NCI-H1930 (cell line): ENCODE measurements at regions not wholly inside any gene's neighbourhood (a gene's known extent, or its start where the extent isn't known, plus 50 kb on each side); places are given as distances from the start of the nearest gene placed in this dataset.

Experiments
- DNase-seq, 2 experiments: peaks; one replicate each; lab custom pipeline; 2025; lab: John Stamatoyannopoulos, UW

- no peak for DNase-seq
These were observed 410.7 kb upstream of the TNP1 start for GRCh38 chr2:217270485-217271121.

DNA sequence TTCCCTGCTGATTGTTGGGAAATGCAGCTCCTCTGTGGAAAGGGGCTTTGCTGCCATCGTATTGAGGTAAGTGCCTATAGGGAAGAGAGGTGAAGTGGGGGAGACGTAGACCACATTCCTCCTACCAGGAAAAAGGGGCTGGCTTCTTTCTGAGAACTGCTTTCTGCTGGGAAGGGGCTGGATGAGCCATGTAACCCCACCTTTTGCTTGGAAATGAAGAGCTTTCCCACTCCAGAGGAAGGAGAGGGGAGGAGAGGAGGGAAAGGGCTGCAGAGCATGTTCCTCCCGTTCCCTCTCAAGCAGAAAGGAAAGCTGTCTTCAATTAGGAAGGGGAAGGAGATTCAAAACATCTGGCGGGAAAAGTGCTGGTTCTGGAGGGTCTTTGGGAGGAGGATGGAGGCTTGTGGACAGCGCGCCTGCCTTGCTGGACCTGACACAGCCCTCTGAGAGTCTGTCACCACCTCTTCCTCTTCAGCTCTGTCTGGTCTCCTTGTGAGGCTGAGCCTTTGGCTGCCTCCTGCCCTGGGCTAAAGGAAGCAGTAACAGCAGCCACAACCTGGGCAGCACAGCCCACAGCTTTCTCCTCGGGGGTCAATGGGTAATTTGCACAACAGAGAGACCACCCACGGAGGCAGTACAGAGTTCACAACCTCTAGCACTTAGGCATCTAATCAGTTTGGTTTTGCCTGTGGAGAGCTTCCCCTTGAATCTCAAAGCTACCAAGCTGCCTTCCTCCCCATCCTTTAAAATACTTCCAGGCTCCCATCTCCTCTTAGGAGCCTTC, 410.0 kb upstream of the TNP1 start:
- no peak for DNase-seq

DNA sequence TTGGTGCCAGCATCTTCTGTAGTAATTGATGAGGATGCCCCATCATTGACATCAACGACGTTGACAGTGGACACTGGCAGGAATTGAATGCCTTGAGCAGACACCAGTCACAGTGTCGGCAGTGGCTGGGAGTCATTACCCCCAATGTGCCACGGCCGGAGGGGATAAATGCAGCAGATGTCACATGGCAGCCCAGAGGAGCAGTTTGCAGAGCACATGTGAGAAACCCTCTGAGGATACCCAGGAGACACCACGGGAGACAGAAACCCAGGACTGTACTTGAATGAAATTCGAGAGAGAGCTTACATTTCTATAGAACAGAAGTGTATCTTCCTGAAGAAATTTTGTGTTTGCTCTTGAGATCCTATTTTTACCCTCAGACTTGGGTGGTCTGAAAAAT, 409.1 kb upstream of the TNP1 start:
- DNase-seq = no peak

- DNase-seq = no peak
These were observed 407.9 kb upstream of the TNP1 start for GRCh38 chr2:217267758-217268157.

DNA sequence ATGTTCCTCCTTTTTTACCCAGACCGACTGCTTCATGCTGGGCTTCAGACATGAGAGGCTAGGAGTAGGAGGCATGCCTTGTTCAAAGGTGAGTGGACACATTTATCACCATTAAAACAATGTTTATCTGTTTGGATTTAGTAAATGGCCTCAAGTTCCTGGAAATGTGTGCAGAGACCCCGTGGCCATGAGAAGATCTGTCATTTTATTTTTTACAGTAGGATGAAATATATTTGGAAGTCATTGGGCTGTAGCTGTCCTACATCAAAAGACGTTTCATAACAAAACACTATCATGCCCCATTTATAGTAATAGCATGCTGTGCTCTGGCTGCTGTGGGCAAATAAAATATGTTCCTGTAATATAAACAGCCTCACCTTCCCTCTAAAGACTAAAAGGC, 403.9 kb upstream of the TNP1 start:
- DNase-seq = no peak

DNA sequence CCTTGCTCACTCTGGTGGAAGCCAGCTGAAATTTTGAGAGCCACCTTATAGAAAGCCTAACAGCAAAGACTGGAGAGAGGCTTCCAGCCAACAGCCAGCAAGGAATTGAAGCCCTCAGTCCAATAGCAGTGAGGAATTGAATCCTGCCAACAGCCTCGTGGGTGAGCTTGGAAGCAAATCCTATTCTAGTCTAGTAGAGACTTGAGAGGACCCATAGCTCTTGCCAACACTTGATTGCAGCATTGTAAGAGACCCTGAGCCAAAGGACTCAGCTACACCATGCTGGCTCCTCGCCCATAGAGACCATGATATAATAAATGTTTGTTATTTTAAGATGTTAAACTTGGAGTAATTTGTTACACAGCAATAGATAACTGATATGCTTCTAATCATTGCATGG, 403.0 kb upstream of the TNP1 start:
- DNase-seq = no peak

DNA sequence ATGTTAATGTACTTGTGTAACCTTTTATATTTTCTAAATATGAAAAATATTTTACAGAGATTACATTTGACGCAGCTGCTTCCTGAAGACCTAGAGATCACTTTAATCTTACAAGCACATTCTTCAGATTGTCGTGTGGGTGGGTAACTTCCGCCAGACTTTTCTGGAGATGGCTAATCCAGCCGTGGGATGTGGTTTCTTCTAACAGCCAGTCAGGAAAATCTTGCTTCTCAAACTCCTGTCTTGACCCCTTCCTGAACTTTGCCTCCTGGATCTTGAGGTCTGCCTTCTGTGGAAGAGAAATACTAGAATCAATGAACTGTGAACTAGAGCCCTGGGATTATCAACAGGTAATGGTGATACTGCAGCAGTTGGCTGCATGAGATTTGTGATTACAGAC, 401.6 kb upstream of the TNP1 start:
- DNase-seq = no peak

- DNase-seq = no peak
These were observed 400.7 kb upstream of the TNP1 start for GRCh38 chr2:217260441-217261115.

GRCh38 chr2:217258170-217258569, 398.3 kb upstream of the TNP1 start:
- DNase-seq = no peak

- no peak for DNase-seq
These were observed 396.4 kb upstream of the TNP1 start for GRCh38 chr2:217256251-217256650.

- no peak for DNase-seq
These were observed 394.2 kb upstream of the TNP1 start for GRCh38 chr2:217254111-217254510.

- DNase-seq = no peak
These were observed 392.3 kb upstream of the TNP1 start for GRCh38 chr2:217252181-217252580.

DNA sequence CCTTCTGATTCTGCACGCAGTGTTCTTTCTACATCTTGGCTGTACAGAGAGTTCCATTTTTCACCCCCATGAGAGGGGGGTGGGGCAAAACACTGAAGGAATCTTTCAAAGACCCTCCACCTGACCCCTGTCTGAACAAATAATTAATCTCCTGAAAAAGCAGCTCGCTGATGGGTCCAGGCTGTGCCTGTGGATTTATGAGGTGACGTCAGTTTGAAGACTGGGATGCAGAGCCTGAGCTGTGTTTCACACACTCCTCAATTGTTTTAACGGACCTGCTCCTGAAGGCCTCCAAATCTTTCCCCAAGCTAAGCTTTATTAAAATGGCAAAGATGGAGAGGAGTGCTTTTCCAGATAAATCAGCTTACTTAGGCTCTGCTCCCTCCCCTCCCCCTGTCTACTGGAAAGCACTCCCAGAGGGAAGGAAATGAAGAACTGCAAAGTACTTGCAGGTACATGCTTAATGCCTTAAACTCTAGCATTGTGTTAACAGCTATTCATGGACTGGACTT, 390.2 kb upstream of the TNP1 start:
- DNase-seq = no peak

GRCh38 chr2:217249121-217250012, 389.5 kb upstream of the TNP1 start:
- DNase-seq = no peak

GRCh38 chr2:217248312-217248935, 388.6 kb upstream of the TNP1 start:
- DNase-seq = no peak

- DNase-seq = no peak
These were observed 387.6 kb upstream of the TNP1 start for GRCh38 chr2:217247476-217247875.

GRCh38 chr2:217246108-217246507, 386.2 kb upstream of the TNP1 start:
- DNase-seq = no peak

DNA sequence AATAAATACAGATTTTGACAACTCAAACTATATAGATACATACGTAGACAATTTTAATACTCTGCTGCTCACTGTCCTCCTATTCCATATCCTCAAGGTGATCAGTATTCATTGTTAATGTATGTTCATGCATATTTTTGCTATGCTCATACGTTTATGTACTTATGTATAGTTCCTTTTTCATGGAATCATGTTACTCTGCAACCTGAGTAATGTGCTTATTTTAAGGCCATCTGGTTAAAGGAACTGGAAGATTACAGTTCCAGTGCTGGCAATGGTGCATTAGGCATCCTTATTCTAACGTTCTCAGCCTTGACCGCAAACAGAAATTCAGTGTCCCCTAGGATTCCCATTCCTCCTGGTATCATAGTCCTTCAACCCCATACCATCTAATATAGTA, 385.0 kb upstream of the TNP1 start:
- no peak for DNase-seq

- no peak for DNase-seq
These were observed 383.1 kb upstream of the TNP1 start for GRCh38 chr2:217242947-217243346.

DNA sequence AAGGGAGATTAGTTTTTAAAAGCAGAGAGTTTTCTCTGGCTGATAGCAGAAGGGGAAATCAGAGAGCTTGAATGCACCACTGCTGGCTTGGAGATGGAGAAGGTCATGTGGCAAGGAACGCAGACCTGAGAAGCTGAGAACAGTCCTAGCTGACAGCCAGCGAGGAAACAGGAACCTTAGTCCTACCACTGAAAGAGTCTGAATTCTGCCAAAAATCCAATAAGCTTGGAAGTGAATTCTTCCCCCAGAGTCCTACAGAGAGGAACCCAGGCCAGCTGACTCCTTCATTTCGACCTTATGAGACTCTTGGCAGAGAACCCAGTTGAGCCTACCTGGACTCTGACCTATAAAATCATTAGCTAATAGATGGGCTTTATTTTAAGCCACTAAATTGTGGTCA, 371.9 kb upstream of the TNP1 start:
- DNase-seq = no peak

GRCh38 chr2:217231212-217231611, 371.3 kb upstream of the TNP1 start:
- no peak for DNase-seq

DNA sequence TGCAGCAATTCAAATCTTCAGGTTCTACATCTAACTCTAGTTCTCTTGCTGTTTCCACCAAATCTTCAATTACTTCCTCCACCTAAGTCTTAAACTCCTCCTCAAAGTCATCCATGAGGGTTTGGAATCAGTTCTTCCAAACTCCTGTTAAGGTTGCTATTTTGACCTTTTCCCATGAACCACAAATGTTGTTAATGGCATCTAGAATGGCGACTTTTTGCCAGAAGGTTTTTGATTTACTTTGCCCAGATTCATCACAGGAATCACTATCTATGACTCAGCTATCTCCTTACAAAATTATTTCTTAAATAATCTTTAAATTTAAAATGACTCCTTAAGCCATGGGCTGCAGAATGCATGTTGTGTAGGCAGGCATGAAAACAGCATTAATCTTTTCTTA, 368.9 kb upstream of the TNP1 start:
- DNase-seq = no peak
